T-helper 22 cell (primary cell): ENCODE measurements at regions not wholly inside any gene's neighbourhood (a gene's known extent, or its start where the extent isn't known, plus 50 kb on each side); places are given as distances from the start of the nearest gene placed in this dataset.
"Not testable (repeated sequence)": the region's sequence is repeated elsewhere in the genome, so short reads cannot be mapped to it uniquely, and the experiment has no call there.

Source experiments
- DNase-seq: peaks from one replicate; pipeline ENCODE4 v3.0.0-alpha.2; 2020; ENCODE audit warnings: low read depth

DNA sequence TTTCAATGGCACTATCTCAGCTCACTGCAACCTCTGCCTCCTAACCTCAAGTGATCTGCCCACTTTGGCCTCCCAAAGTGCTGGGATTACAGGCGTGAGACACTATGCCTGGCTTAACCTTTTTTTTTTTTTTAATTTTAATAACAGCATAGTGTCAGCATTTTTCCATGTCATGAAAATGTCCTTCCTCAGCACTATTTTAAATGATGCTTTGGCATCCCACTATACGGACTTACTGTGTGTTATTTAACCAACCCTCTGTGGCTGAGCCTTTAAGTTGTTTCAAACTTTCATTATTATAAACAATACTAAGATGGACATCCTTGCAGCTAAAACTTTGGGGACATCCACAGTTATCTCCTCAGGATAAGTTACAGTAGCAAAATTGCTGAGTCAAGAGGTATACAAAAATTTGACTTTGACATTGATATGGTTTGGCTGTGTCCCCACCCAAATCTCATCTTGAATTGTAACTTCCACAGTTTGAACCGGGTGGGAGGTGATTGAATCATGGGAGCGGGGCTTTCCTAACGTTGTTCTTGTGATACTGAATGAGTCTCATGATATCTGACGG, 123.8 kb upstream of the JARID2 start:
- no peak for DNase-seq

DNA sequence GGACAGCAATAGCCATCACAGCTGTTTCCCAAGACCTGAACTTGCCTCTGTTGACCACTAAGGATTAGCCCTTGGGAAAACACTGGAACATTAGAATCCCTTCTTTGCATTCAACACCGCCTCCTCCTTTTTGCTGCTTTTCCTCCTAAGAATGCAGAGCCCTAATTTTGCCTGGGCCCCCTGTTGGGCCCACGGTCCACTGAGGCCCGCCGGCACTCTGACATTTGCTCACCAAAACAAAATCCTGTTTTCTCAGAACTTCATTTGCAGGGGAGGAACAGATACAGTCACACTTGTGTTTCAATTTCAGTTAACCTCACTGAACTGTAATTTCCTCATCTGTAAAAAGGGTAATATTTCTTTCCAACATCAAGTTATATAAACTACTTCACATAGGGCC, 116.0 kb upstream of the JARID2 start:
- no peak for DNase-seq

DNA sequence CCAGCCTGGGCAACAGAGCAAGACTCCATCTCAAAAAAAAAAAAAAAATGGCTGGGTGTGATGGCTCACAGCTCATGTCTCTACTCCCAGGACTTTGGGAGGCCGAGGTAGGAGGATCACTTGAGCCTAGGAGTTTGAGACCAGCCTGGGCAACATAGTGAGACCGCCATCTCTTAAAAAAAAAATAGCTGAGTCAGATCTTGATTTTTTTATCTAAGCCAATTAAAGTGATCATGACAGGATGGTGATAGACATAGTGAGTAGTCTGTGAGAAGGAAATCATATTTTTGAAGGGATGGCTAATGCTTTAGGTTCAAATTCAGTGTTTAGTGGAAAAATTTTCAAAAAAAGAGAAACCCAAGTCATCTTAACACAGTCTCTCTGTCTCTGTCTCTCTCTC, 114.6 kb upstream of the JARID2 start:
- no peak for DNase-seq

DNA sequence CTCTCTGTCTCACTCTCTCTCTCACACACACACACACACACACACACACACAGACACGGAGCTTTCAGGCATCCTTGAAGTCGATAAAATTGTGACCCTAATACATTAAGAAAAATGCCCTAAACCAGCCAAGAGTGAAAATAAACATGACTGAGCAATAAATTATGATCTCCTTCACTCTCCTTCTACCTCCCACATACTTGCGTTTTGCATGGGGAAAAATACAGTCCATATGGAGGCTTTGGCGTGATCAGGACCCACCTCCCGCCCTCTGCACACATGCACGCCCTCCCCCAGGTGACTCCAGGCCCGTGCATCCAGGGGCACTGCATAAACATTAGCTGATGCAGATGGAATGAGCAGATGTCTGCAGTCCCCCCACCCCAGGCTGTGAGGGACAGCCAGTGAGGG, 114.2 kb upstream of the JARID2 start:
- DNase-seq = no peak

DNA sequence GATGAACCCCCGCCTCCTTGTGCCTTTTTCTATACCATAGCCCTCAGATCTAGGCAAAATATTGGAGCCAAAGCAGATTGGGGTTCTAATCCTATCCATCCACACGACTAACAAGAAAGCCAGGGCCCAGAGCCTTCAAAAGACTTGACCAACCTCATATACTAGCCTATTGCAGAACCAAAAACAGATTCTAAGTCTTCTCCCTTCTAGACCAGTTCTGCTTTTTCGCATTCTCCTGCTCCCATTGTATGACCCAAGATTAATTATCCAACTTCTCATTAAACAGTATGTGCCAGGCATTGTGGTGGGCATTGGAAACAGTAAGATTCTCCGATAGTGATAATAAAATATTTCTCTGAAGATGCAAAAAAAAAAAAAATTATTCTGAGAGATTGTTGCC, 113.7 kb upstream of the JARID2 start:
- no peak for DNase-seq

DNA sequence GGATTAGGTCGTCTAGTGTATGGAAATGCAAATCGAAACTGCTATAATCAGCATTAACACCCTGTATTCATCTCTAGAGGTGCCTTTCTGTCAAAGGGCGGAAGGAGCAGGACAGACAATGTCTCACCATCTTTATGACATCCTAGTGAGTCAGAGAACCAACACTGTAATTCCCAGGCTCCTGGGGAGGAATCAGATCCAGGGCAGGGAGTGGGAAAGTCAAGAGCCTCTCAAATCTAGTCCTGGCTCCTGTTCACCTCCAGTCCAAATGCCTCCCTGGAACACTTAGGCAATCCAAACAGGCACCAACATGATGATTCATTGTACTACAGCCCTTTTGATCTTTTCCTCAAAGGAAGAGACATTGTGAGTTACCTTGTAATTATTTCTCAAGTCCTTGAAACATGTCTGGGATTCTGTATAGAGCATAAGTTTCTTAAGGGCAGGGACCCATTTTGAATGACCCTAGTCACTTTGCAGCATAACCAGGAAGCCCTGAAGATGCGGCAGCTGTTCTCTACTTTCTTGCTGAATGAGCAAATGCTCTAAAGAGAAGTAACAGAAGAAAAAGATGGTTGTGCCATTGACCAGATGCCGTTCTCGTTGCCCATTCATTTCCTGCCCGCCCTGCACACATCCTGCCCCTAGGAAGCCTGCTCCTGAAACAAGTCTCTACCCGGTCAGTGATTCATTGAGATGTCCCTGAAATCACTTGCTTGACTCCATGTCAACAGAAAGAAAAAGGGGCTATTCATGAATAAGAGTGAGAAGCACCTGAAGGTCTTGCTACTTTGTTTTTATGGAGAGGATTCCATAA, 112.8 kb upstream of the JARID2 start:
- no peak for DNase-seq

DNA sequence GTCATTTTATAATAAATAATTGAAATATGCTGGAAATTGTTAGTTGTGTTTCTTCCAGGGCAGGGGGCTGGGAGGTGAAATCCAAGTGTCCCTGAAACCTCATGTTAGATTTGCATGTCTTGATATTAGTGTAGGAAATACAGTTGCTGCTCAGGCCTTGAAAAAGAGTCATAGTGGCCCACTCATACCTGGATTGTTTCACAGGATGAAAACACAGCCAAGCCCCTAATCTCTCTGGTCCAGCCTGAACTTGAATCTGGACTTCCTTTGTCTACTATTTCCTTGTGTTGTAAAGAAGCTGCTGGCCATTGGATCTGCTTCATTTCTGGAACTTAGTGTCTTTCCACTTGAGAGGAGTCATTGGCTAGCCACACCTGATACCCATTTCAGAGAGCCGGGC, 108.8 kb upstream of the JARID2 start:
- no peak for DNase-seq

DNA sequence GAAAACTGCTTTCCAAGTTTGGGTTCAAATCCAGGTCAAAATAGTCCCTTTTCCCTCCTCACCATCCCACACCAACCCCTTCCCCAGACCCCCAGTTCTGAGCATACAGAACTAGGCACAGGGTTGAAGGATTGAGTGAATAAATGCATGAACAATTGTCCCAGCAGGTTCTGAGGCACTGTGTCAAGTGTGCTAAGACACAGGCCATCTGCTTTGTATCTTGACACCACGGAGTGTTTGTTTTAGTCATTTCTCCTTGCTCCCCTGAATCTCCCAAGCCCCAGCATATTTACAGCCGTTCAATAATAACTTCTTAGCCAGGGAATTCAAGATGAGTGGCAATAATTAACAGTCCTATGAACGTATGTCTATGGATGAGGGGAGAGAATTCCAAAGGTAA, 102.8 kb upstream of the JARID2 start:
- DNase-seq = no peak

DNA sequence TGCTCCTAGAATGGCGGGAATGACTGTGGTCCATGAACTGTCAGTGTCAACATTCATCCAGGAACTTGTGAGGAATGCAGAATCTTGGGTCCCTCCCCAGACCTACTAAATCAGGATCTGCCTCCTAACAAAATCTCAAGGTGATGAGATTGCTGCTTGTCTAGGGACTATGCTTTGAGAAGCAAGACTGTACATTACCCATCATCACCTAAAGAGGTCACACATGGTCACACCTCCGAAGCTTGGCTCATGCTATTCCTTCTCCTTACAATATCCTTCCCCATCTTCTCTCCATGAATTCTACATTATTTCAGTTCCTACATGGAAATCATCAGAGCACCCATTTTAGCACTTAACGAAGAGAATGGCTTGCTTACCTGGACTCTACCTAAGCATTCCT, 102.3 kb upstream of the JARID2 start:
- no peak for DNase-seq

DNA sequence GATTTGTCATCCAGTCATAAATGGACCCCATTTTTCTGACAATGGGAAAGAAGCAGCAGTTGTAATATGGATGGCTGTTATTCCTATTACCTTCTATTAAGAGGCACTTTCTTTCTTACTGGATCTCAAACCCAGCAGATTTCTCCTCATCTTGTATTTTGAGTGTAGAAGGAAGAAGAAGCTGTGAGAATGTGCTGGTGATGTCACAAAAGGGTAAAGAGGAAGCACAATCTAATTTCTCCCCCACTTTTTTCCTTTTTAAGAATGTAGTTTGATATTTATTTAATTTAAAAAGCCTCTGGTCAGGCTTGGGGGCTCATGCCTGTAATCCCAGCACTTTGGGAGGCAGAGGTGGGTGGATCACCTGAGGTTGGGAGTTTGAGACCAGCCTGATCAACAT, 100.0 kb upstream of the JARID2 start:
- DNase-seq = no peak

DNA sequence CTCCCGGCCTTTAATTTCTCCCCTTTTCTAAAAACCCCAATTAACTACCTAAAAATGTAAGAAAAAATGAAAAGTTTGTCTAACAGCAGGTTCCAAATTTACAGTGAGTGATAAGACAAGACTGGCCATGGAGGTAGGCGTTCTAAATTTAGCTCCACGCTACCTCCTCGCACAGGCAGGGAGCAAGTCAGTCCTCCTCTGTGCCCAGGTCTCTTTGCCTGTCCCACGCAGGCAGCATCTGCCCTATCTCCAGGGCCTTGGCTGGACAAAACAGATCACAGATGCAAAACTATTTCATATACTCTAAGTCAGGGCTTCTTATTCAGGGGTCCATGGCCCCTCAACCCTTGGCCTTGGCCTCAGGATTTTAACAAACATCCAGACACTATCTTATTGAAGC, 98.0 kb upstream of the JARID2 start:
- no peak for DNase-seq

DNA sequence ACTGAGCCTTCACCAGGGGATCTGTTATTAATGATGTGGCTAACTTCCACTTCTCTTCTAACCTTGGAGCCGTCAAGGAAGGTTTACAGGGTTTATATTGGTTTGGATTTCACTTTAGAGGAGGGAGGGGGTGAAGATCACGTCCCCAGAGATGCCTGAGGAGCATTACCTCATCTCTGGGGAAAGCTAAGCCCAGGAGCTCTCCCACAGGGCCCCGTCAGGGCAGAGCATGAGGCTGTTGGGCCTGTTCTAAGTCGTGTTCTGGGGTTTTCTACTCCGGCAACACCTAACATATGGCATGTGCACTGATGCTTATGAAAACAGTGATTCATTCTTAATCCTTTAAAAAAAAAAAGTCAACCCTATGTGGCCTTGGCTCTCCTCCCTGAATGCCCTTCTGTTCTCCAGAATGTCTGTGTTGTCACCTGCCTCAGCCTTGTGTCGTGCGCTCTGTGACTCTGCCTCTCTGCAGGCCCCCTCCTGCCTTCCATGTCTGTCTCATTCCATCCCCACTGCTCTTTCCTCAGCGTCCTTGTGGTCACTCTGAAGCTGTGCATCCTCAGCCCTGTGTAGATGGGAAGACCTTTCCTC, 97.4 kb upstream of the JARID2 start:
- DNase-seq = no peak

DNA sequence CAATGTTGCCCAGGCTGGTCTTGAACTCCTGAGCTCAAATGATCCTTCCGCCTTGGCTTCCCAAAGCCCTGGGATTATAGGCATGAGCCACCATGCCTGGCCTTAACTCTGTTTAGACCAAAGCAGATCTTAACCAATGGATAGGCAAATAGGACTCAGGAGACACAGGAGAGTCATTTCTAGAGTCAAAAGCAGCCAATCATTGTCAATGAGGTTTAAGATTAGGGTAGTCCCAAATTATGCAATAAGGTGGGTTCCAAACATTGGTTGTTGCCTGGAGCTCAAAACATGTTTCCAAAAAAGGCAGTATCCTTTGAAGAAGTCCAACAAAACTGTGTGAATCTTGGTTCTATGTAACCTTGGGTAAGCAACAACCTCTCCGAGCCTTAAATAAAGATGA, 95.7 kb upstream of the JARID2 start:
- DNase-seq = no peak

DNA sequence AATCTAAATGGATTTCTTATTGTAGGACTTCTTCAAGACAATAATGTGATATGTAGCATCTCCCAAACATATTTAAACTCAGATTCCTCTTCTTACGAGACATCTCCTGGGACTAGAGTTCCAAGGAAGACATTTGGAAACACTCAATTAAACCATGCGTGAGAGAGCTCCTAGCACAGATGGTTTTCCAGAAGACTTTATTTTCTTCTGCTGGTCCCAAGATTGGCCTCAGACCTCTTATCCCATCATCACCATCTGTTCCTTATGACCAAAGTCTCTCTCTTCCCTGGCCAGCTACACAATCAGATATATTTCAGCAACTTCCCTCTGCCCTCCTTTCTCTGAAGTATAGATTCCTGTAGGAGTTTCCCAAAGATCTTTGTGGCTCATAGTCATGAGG, 93.2 kb upstream of the JARID2 start:
- no peak for DNase-seq

DNA sequence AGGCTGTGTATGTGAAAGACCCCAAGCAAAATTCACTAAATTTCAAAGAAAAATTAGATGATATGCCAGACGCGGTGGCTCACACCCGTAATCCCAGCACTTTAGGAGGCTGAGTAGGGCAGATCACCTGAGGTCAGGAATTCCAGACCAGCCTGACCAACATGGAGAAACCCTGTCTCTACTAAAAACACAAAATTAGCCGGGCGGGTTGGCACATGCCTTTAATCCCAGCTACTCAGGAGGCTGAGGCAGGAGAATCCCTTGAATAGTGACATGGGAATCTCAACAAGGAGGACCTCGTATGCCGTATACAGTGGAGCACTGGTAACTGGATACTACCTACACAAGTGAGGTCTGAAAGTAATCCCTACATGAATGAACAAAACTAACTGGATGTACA, 92.7 kb upstream of the JARID2 start:
- no peak for DNase-seq

DNA sequence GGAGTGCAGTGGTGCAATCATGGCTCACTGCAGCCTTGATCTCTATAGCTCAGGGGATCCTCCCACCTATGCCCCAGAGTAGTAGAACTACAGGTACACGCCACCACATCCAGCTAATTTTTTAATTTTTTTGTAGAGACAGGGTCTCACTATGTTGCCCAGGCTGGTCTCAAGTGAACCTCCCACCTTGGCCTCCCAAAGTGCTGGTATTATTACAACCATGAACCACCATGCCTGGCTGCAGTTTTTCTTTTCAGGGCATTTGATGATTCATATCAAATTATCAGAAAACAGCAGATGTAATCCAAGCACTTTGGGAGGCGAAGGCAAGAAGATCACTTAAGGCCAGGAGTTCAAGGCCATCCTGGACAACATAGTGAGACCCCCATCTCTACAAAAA, 88.4 kb upstream of the JARID2 start:
- DNase-seq = no peak

DNA sequence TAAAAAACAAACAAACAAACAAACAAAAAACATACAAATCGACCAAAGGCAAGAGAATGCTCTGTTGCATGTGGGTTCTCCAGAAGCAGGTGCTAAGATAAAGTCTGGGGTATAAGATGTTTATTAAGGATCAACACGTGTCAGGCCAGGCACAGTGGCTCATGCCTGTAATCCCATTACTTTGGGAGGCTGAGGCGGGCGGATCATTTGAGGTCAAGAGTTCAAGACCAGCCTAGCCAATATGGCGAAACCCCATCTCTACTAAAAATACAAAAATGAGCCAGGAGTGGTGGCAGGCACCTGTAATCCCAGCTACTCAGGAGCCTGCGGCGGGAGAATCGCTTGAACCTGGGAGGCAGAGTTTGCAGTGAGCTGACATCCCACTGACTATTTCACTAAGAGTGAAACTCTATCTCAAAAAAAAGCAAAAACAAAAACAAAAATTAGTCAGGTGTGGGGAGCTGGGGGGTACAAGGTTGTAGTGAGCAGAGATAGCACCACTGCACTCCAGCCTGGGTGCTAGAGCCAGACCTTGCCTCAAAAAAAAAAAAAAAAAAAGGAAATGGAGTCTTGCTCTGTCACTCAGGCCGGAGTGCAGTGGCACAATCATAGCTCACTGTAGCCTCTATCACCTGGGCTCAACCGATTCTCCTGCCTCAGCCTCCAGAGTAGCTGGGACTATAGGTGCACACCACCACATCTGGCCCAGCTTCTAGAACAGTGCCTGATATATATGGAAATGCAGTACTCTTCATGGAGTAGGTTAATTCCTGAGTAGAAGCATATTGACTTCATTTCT, 86.8 kb upstream of the JARID2 start:
- DNase-seq = no peak

DNA sequence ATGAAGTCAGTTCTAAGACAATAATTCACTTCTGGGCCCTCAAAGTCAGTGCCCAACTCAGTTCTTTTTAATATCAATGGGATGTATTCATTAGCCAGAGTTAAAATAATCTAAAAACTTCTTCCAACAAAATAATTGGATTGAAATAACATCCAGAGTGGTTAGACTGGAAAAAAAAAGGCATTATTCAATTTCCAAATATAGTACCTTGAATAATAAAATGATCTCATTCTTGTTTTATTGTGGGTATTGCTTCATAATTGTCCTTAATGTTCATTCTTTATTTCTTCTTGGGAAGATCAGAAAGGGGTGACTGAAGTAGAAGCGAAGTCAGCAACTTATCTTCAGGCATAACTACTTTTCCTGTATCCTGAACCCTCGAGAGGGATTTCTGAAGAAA, 85.1 kb upstream of the JARID2 start:
- no peak for DNase-seq

DNA sequence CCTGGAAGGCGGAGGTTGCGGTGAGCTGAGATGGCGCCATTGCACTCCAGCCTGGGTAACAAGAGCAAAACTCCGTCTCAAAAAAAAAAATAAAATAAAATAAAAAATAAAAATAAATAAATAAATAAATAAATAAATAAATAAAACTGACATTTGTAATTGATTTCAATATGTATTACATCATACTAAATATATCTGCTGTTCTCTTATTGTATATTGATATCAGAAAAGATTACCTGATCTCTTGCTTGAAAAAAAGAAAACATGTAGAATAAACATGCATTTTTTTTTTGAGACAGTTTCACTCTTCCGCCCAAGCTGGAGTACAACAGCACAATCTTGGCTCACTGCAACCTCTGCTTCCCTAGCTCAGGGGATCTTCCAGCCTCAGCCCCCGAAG, 81.0 kb upstream of the JARID2 start:
- not testable (repeated sequence) for DNase-seq

DNA sequence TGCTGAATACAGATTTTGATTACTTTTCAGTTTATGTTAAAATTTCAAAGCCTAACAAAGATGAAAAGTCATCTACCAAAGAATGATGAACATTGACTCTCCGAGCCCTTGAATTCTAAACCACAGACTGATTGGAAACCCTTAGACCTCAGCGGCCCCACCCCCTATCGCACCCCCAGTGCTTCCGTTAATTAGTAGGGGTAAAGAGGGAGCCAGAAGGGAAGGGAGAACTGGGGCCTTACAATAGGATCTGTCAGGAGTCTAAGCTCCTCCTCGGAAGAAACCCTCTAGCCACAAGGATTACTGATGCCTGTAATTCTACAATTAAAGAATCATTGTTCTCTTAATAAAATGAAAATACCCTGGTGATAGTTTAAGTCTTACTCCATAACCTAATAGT, 79.7 kb upstream of the JARID2 start:
- no peak for DNase-seq

DNA sequence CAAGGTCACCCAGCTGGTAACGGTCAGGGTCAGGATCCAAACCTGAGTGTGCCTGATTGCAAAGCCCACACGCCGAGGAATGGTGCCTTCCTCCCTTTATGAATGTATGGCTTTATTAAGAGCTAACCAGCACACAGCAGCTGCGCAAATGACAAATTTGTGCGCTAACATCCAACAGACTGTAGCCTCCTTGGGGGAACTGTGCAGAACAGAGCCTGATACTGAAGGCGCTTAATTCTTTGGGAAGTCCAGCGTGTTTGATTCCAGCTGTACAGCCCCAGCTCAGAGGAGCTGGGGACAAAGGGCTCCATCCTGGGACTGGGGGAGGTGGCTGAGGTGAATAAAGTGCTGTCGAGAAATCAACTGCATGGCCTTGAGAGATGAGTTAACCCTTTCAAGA, 75.7 kb upstream of the JARID2 start:
- no peak for DNase-seq

DNA sequence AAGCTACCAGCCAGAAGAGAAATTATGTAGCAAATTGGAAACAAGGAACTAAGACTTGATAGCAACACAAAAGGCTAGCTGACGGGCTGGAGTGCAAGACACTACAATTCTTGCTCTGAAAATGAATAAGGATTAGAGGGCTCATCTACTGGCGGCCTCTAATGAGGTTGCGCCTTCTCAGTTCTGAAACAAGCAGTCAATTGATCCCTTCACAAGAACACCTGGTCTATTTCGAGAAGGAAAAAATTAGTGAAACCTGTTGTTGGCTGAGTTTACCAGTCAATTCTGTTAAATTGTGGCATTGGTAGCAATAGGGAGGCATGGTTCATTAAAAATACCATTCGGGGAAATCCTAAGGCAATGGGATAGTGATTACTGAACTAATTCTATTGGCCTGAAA, 74.8 kb upstream of the JARID2 start:
- DNase-seq = no peak

DNA sequence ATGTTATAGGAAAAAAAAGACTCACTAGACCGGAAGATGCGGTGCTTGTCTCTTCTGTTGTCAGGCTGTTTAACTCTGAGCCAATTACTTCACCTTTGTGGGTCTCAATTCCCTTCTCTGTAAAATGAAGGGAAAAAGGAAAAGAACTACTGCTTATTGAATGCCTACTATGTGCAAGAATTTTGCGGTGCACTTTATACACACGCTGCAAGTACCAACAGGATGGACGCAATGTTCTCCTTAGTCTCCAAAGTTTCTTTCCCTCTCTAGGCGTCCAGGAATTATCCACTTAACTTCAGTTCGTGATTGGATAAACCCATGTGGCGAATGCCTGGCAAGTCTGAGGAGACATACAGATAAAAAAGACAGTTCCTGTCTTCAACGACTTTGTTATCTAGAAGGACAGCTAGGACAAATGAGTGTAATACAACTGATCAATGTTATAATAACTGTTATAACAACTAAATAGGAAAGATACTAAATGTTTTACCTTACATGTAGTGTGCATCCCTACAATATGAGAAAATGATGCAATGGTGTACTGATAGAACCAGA, 69.0 kb upstream of the JARID2 start:
- DNase-seq = no peak
